CD4-positive, alpha-beta T cell treated with Interleukin-17A for 1 hour (primary cell): ENCODE measurements at regions not wholly inside any gene's neighbourhood (a gene's known extent, or its start where the extent isn't known, plus 50 kb on each side); places are given as distances from the start of the nearest gene placed in this dataset.

Experiments used
- DNase-seq: peaks from one replicate; pipeline ENCODE4 v3.0.0-alpha.2; 2020

GRCh38 chr1:22288593-22289241 lies 145.8 kb upstream of the WNT4 start:
- no peak for DNase-seq

GRCh38 chr1:22289307-22289995 lies 146.6 kb upstream of the WNT4 start:
- no peak for DNase-seq

- DNase-seq: no peak
These were observed 147.3 kb upstream of the WNT4 start for GRCh38 chr1:22290157-22290556.

- DNase-seq: no peak
These were observed 147.7 kb upstream of the WNT4 start for GRCh38 chr1:22290611-22291010.

- DNase-seq: no peak
These were observed 148.2 kb upstream of the WNT4 start for GRCh38 chr1:22291057-22291456.

- no peak for DNase-seq
These were observed 148.6 kb upstream of the WNT4 start for GRCh38 chr1:22291494-22291893.

- no peak for DNase-seq
These were observed 149.3 kb upstream of the WNT4 start for GRCh38 chr1:22292011-22292788.

GRCh38 chr1:22295396-22295795 lies 152.5 kb upstream of the WNT4 start:
- no peak for DNase-seq

GRCh38 chr1:22295856-22296255 lies 153.0 kb upstream of the WNT4 start:
- no peak for DNase-seq

- DNase-seq: no peak
These were observed 154.0 kb upstream of the WNT4 start for GRCh38 chr1:22296701-22297591.

GRCh38 chr1:22297999-22298398 lies 153.7 kb upstream of the ZBTB40 start:
- DNase-seq: no peak

GRCh38 chr1:22303816-22304215 lies 147.8 kb upstream of the ZBTB40 start:
- DNase-seq: no peak

GRCh38 chr1:22309572-22309971 lies 142.1 kb upstream of the ZBTB40 start:
- DNase-seq: no peak

GRCh38 chr1:22311461-22311860 lies 140.2 kb upstream of the ZBTB40 start:
- no peak for DNase-seq

- no peak for DNase-seq
These were observed 138.3 kb upstream of the ZBTB40 start for GRCh38 chr1:22313321-22313720.

- no peak for DNase-seq
These were observed 136.9 kb upstream of the ZBTB40 start for GRCh38 chr1:22314706-22315105.

- DNase-seq: no peak
These were observed 136.2 kb upstream of the ZBTB40 start for GRCh38 chr1:22315315-22316078.

- no peak for DNase-seq
These were observed 134.3 kb upstream of the ZBTB40 start for GRCh38 chr1:22317231-22317919.

- no peak for DNase-seq
These were observed 133.8 kb upstream of the ZBTB40 start for GRCh38 chr1:22317920-22318243.

- DNase-seq: no peak
These were observed 133.2 kb upstream of the ZBTB40 start for GRCh38 chr1:22318279-22318981.

- DNase-seq: no peak
These were observed 132.0 kb upstream of the ZBTB40 start for GRCh38 chr1:22319608-22320007.
